ENCODE measurements at regions not wholly inside any gene's neighbourhood (a gene's known extent, or its start where the extent isn't known, plus 50 kb on each side); places are given as distances from the start of the nearest gene placed in this dataset.

DNA sequence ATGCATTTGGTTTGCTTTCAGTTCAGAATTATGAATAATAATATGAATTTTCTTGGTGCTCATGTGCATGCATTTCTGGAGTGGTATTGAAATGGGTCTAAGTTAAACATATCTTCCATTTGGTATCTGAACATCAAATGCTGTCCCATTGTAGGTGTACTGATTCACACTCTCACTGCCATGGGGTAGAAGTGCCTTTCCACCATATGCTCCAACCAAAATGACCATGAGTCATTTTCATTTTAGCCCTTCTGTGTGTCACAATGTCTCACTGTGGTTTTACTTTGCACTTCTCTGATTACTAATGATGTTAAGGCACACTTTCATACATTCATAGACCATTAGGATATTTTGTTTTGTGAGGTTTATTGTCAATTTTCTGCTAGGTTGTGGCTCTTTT is 211.9 kb downstream of the HAO1 start:
- DNase-seq, result no peak

DNA sequence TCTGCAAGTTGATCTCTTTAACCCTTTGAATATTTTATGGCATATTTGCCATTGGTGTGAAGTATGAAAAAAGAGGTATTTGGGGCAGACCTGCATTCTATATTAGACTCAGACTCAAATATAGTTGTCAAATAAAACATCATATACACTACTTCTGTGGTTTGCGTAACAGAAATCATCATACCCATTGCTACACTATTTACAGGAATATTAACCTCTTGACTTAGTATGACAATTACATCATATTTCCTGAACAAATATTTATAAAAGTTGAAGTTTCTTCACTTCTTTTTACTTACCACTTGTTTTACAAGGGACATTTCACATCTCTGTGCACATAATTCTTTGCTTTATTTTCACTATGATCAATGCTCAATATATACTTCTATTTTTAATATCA is 206.0 kb downstream of the HAO1 start:
- no peak for DNase-seq

DNA sequence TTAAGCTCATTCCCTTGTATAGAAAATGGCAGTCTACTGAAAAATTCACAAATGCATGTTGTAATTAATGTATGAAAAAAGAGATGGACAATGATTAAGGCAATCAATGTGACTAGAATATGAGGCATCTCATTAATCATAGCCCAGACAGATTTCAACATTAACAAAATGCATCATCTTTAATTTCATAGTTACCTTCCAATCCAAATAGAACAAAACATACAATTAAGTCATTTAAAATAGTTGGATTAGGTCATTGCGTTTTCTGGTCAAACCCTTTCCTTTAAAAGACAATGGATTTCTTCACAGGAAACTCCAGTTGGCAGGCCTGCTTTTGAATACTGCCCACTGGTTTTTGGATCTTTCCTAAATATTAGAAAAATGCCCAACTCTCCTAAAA is 203.9 kb downstream of the HAO1 start:
- no peak for DNase-seq

DNA sequence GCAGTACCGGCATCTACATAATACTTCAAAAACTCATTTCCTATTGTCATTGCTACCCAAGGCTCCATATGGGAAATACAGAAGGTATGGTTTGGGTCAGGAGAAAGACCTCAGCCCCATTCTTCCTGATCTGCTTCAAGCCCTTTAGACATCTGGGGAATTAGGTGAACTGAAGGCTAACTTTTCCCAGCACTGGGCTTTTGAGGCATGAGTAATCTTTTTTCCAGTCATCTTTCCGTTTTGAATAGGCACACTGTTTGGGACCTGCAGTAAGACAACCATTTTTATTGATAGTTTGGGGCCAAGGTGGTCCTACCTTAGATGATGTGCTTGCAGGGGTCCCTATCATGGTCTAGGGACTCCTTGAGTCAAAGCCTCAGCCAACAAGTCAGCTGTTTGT is 198.4 kb downstream of the HAO1 start:
- DNase-seq, result no peak

DNA sequence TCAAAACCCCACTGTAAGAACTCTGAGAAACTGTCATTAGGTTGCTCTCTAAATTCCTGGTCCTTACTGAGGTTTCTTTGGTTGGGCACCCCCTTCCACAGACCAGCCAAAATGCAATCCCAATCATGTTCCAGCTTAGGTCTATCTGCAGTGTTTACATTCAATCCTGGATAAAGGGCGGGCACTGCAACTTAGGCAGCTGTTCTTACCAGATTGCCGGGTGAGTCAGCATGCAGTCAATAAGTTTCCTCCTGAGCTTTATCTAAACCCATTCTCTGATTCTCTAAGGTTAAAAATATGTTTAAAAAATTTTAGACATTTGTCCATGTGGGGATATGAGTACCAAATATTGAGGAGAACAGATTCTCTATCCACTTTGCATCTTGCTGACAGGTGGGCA is 197.8 kb downstream of the HAO1 start:
- peak in 1 of 2 experiments; percentile 59 for DNase-seq

DNA sequence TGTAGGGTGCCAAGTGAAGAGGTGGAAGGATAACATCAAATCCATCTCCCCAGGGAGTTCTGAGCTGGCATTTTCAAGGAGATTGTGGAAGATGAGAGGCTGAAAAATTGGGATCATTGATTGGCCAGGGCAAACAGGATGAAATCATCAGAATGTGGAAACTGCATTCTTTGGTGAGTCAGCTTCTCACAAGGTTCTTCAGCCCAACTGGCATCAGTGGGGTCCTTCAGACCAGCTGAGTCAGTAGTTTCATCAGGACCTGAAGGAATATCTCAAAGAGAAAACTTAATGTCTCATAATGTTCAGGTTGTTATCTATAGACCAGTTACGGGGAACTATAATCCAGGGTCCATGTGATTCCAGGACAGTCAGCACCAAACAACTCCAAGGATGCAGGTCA is 195.8 kb downstream of the HAO1 start:
- DNase-seq, result no peak

DNA sequence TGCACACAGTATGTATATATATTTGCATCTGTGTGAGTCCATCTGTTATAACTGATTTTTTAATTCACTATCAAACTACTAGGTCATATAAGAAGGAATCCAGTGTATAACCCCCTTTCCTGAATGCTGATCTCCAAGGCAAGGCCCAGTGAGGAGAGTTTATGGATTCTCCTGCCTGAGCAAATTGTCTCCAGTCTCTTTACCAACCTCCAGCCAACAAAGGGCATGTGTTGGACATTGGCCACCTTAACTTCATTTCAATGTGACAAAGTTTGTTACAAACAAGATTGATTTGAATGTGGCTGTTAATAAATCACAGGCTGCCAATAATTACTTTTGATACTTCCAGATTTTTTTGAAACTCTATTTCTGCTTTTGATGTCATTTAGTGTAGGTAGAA is 191.6 kb downstream of the HAO1 start:
- DNase-seq, result no peak

GRCh38 chr20:7754102-7754501 is 186.2 kb downstream of the HAO1 start:
- DNase-seq, result no peak

DNA sequence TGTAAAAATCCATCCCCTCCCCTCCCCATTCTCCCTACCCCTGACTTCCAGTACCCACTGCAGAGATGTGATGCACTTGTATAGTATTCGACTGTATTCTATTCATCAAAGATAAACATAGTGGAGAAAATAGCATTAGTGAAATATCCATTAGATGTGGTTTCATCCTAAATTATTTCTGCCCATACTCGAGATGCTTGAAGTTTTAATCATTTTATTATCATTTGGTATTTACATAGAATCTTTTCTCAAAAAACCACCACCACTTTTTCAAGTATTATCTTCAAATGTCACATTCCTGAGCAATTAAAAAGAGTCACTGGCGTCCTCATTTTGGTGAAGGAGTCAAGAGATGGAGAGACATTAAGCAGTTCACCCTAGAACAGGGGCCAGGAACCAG is 181.9 kb downstream of the HAO1 start:
- DNase-seq, result no peak

GRCh38 chr20:7760247-7761031 is 179.8 kb downstream of the HAO1 start:
- no peak for DNase-seq

DNA sequence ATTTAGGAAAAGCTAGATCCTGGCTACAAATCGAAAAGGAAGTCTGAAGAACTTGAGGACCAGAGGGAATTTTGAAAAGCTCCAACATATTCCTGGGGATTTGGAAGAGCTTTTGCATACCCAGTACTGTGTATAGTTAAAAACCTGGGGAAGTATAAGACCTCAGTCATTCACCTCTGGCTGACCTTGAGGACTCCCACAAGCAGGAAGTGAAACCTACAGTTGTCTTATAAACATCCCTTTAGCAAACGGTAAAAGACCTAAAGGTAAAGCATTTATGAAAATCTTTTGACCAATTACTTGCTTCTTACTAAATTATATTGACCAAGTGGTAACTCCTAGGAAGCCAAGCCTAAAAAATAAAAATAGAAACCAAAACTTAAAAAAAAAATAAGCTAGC is 175.0 kb downstream of the HAO1 start:
- no peak for DNase-seq

DNA sequence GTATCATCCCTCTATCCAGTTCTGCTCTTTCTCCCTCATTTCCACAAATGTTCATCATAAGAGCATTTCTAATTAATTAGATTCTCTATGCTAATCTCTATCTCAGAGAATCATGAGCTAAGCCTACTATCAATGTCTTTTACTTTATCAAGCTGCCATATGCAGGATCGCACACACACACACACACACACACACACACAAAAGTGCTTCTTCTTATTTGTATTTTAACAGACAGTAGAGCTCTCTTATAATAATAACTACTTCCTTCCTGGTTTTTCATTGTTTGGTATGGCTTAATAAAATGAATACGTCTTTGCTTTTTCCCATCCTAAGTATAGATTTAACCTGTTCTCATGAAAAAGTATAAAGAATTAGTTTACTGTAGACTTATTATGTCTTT is 170.2 kb downstream of the HAO1 start:
- no peak for DNase-seq

- DNase-seq, result no peak
Measured at GRCh38 chr20:7770578-7770977, 169.7 kb downstream of the HAO1 start.

- no peak for DNase-seq
Measured at GRCh38 chr20:7772371-7772770, 167.9 kb downstream of the HAO1 start.

DNA sequence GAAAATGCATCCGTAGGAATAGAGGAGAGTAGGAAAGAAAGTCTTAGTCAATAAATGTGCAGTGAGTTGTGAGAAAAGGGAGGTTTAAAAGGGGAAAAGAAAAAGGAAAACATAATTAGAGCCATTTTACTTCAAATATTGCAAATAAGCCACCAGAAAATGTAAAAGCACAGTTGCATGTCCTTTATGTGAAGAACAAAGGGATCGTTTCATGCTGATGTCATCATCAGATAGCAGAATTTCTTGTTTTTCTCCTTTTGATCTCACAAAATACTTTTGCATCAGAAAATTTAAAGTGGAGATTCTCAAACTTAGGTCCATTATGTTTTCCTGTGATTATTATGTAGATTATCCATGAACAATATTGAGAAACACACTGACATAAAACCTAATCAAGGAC is 166.7 kb downstream of the HAO1 start:
- no peak for DNase-seq

DNA sequence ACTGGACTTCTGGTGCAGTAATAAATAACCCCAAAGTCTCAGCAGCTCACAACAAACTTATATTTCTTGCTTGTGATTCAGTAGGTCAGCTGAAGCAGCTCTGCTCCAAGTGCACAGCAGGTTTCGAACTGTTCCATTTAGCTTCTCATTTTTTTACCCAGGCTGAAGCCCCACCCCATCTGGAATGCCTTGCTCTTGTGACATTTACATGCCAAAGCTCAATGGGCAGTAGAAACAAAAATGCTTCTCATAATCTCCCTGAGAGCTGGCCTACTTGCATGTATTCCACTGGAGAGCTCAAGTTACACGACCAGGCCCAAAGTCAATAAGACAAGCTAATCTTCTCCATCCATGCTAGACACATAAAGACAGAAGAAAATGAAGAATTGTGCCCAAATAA is 165.2 kb downstream of the HAO1 start:
- peak in 1 of 2 experiments; percentile 13 for DNase-seq

DNA sequence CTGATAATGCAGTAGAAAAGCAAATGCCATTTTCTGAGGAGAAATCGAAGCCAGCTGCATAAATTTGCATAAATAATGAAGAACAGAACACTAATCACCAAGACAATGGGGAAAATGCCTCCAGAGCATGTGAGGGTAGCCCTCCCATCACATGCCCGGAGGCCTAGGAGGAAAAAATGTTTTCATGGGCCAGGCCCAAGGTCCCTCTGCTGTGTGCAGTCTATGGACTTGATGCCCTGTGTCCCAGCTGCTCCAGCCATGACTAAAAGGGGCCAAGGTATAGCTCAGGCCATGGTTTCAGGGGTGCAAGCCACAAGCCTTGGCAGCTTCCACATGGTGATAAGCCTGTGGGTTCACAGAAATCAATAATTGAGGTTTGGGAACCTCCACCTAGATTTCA is 164.1 kb downstream of the HAO1 start:
- DNase-seq, result no peak

DNA sequence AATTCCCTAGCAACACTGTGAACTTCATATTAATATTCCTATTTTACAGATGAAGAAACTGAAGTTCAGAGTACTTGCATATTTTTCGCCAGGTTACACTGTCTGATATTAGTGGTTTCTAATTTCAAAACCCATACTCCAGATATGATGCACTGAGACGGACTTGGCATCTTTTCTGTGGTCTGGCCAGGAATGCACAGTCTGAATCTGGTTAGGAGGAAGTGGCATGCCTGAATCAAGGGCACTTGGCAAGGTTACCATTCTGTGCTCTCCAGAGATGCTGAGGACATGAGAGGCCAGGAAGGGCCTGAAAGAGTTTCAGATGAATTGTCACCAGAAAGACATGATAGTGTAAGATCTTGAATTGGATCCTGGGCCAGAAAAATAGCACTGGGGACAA is 150.1 kb downstream of the HAO1 start:
- DNase-seq, result no peak

- no peak for DNase-seq
Measured at GRCh38 chr20:7792150-7792869, 147.9 kb downstream of the HAO1 start.

GRCh38 chr20:7798176-7798575 is 142.1 kb downstream of the HAO1 start:
- DNase-seq, result no peak

DNA sequence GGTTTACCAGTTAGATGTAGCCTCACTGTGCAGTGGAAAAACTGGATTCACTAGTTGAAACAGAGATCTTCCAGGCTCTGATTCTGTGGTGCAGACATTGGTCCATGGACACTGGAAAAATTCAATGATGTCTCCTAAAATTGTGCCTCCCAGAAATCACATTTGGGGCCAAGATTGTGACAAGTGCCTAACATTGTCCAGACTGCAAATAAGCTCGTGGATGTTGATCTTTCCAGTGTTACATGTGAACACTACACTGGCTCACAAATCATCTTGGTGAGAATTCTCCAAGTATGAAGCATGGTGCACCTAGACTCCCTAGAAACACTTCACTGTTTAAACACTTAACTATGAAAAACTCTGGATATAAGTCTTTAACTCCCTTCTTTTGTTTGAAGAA is 140.4 kb downstream of the HAO1 start:
- DNase-seq, result no peak

GRCh38 chr20:7803411-7804151 is 136.7 kb downstream of the HAO1 start:
- peak; percentile 13 to 50 for DNase-seq

DNA sequence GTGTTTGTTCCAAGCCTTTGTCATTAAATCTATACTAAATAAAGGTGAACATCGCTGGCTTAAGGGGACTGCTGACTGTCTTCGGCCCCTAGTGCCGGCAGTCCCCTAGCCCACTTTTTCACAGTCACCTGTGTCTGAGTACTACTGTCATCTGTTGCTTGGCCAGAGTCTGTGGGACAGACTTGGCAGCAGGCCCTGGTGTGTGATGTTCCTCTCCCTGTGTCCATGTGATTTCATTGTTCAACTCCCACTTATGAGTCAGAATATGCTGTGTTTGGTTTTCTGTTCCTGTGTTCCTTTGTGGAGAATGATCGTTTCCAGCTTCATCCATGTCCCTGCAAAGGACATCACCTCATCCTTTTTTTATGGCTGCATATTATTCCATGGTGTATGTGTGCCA is 133.4 kb downstream of the HAO1 start:
- no peak for DNase-seq

- no peak for DNase-seq
Measured at GRCh38 chr20:7817286-7817685, 123.0 kb downstream of the HAO1 start.
